Natural killer cell (primary cell): ENCODE measurements at regions not wholly inside any gene's neighbourhood (a gene's known extent, or its start where the extent isn't known, plus 50 kb on each side); places are given as distances from the start of the nearest gene placed in this dataset.

ENCODE experiments used
- ATAC-seq, 3 donors: fragments of 150-1000 bp in 2 of 3; fragments of 200-7000 bp in 1 of 3; cut with Tn5 transposase; 1 replicate in 1 of 3; 2 replicates in 2 of 3; pipeline ENCODE4 v1.10.0; 2021; ENCODE audit warnings: mild to moderate bottlenecking in 2 of 3, moderate library complexity in 2 of 3
- DNase-seq, 2 donors: peaks; one replicate each; pipeline versions ENCODE4 v3.0.0 to v3.0.0-alpha.2; 2013 to 2021; ENCODE audit warnings: mixed read lengths in 1 of 2
- H3K27ac ChIP-seq: one replicate; pipeline ENCODE4 v1.5.1; 2013; ENCODE audit warnings: mild to moderate bottlenecking, low read length
- H3K27me3 ChIP-seq: one replicate; pipeline ENCODE4 v1.6.1; 2013; ENCODE audit warnings: low read length; ENCODE audit not compliant: control insufficient read depth, insufficient read depth
- H3K36me3 ChIP-seq: one replicate; pipeline ENCODE4 v1.6.1; 2013; ENCODE audit warnings: low read length; ENCODE audit not compliant: control insufficient read depth, insufficient read depth
- H3K4me1 ChIP-seq: one replicate; pipeline ENCODE4 v1.6.1; 2013; ENCODE audit warnings: low read length; ENCODE audit not compliant: control insufficient read depth, insufficient read depth
- H3K4me3 ChIP-seq: one replicate; pipeline ENCODE4 v1.5.1; 2013; ENCODE audit warnings: low read length
- H3K9me3 ChIP-seq: one replicate; pipeline ENCODE4 v1.6.1; 2013; ENCODE audit warnings: low read length; ENCODE audit not compliant: control insufficient read depth, insufficient read depth
- H3K27ac Mint-ChIP-seq, 2 donors: one replicate each; pipeline ENCODE4 v1.8.0; 2022; ENCODE audit warnings: mild to moderate bottlenecking in 2 of 2, mixed read lengths in 2 of 2, moderate library complexity in 1 of 2
- H3K27me3 Mint-ChIP-seq, 2 donors: one replicate each; pipeline ENCODE4 v1.8.0; 2022; ENCODE audit warnings: low read depth in 2 of 2, mixed read lengths in 2 of 2
- H3K36me3 Mint-ChIP-seq: one replicate; pipeline ENCODE4 v1.8.0; 2022; ENCODE audit warnings: mixed read lengths
- H3K4me1 Mint-ChIP-seq, 2 donors: one replicate each; pipeline ENCODE4 v1.8.0; 2022; ENCODE audit warnings: mixed read lengths in 2 of 2
- H3K4me3 Mint-ChIP-seq: one replicate; pipeline ENCODE4 v1.8.0; 2022; ENCODE audit warnings: mild to moderate bottlenecking, moderate library complexity, mixed read lengths
- H3K9me3 Mint-ChIP-seq, 2 donors: one replicate each; pipeline ENCODE4 v1.8.0; 2022; ENCODE audit warnings: mixed read lengths in 2 of 2
- WGBS: methylation state at CpG from one replicate; pipeline ENCODE4 v1.1.7; 2013; ENCODE audit warnings: missing lambda C conversion rate; ENCODE audit not compliant: insufficient coverage; 5-methylcytosine and 5-hydroxymethylcytosine counted together
- intact Hi-C: fragments of 100-400 bp; cut with micrococcal nuclease; formaldehyde crosslinking; loops from one replicate; pipeline ENCODE4 v1.14.2; 2022
- TF ChIP-seq, protein P1 (sequence below): fragments of 200-600 bp; IDR thresholded peaks from one replicate; pipeline ENCODE4 v1.8.0; 2022; ENCODE audit warnings: antibody characterized with exemption

DNA sequence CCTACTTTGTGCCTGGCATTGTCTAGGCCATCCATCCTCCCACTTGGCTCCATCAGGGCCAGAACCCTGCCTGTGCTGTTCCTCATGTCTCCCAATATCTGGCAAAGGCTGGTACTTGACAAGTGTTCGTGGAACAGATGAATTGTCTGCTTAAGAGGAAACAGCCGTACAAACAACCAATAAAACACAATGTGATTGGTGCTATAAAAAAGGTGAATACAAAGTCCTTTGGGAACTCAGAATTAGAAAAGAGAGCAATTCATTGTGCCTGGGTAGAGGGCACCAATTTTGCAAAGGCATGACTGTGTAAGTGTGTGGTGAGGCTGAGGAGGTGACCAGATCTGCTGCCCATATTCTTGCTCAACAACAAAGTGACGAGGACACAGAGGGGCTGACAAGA lies 164.5 kb upstream of the PPP2R3A start:
- intact Hi-C loops, result no loop called here

GRCh38 chr3:135802171-135802570 lies 163.4 kb upstream of the PPP2R3A start:
- H3K27ac Mint-ChIP-seq, result no peak overlapping the region
- H3K4me3 Mint-ChIP-seq, result no peak overlapping the region
- Histone ChIP-seq H3K27me3 (no peaks in the 10 kb centered on the region), H3K4me1 (no peaks in the 10 kb centered on the region), H3K27ac (no peak overlapping the region), H3K36me3 (no peaks in the 10 kb centered on the region), H3K9me3 (no peaks in the 10 kb centered on the region), H3K4me3 (no peak overlapping the region)
- TF ChIP-seq, protein P1, sequence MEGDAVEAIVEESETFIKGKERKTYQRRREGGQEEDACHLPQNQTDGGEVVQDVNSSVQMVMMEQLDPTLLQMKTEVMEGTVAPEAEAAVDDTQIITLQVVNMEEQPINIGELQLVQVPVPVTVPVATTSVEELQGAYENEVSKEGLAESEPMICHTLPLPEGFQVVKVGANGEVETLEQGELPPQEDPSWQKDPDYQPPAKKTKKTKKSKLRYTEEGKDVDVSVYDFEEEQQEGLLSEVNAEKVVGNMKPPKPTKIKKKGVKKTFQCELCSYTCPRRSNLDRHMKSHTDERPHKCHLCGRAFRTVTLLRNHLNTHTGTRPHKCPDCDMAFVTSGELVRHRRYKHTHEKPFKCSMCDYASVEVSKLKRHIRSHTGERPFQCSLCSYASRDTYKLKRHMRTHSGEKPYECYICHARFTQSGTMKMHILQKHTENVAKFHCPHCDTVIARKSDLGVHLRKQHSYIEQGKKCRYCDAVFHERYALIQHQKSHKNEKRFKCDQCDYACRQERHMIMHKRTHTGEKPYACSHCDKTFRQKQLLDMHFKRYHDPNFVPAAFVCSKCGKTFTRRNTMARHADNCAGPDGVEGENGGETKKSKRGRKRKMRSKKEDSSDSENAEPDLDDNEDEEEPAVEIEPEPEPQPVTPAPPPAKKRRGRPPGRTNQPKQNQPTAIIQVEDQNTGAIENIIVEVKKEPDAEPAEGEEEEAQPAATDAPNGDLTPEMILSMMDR, result no peak
- H3K4me1 Mint-ChIP-seq, result no peaks in the 10 kb centered on the region
- peaks cover 0 to 5% of the 10 kb centered on the region in 2 donors for H3K9me3 Mint-ChIP-seq
- WGBS, result 83% methylated on average over 10 of the region's 10 CpGs
- no peaks in the 10 kb centered on the region for H3K36me3 Mint-ChIP-seq
- peaks cover 0 to 3% of the 10 kb centered on the region in 2 donors for H3K27me3 Mint-ChIP-seq
- intact Hi-C loops, result no loop called here
- DNase-seq (no peak), ATAC-seq (no peak)

More for the DNA sequence above, 164.5 kb upstream of the PPP2R3A start:
- Mint-ChIP-seq H3K36me3 (no peaks in the 10 kb centered on the region), H3K27me3 (peaks cover 0 to 3% of the 10 kb centered on the region in 2 donors), H3K4me3 (no peak overlapping the region), H3K9me3 (peaks cover 0 to 5% of the 10 kb centered on the region in 2 donors), H3K27ac (no peak overlapping the region), H3K4me1 (no peaks in the 10 kb centered on the region)
- H3K4me3 ChIP-seq, result no peak overlapping the region
- H3K4me1 ChIP-seq, result no peaks in the 10 kb centered on the region
- H3K9me3 ChIP-seq, result no peaks in the 10 kb centered on the region
- 88% methylated on average over 2 of the region's 3 CpGs for WGBS
- H3K27me3 ChIP-seq, result no peaks in the 10 kb centered on the region
- no peak overlapping the region for H3K27ac ChIP-seq
- H3K36me3 ChIP-seq, result no peaks in the 10 kb centered on the region
- TF ChIP-seq, protein P1, result no peak
- no peak for ATAC-seq
- DNase-seq, result no peak

DNA sequence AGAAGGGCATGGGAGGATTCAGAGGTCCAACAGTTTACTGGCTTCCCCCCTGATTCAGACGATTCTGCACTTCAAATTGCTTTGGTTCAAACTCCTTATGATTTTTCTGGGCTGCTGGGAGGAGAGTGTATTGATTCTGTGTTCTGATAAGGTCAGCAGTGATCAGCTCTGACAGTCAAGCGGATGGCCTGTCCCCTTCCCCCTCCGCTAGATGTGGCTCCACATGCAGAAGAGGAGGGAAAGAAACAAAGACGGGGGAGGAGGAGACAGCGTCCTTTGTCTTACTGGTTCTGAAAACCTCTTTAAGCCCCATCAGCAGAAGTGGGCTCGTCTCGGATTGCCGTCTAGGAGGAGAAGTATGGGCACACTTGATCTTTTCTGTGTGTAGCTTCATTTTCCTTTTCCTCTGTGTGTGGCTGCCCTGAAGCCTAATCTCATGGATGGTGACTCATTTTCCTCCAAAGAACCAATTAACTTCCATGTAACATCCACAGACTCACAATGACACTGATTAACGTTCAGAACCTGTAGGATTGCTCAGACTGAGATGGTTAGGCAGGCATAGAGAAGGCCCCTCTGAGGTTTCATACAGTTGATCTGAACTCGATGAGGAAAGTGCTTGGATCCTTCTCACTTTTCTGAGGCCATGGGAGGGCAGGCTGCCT lies 162.4 kb upstream of the PPP2R3A start:
- Mint-ChIP-seq H3K27me3 (peaks cover 0 to 3% of the 10 kb centered on the region in 2 donors), H3K9me3 (peaks cover 0 to 4% of the 10 kb centered on the region in 2 donors), H3K4me3 (no peak overlapping the region), H3K4me1 (no peaks in the 10 kb centered on the region), H3K36me3 (no peaks in the 10 kb centered on the region), H3K27ac (no peak overlapping the region)
- no peak for DNase-seq
- WGBS, result 86% methylated on average over 10 of the region's 10 CpGs
- Histone ChIP-seq H3K36me3 (no peaks in the 10 kb centered on the region), H3K4me3 (no peak overlapping the region), H3K4me1 (no peaks in the 10 kb centered on the region), H3K27me3 (no peaks in the 10 kb centered on the region), H3K9me3 (no peaks in the 10 kb centered on the region), H3K27ac (no peak overlapping the region)
- ATAC-seq, result no peak
- TF ChIP-seq, protein P1, result no peak
- intact Hi-C loops, result no loop called here

GRCh38 chr3:135805752-135806151 lies 159.8 kb upstream of the PPP2R3A start:
- no peak overlapping the region for H3K27ac Mint-ChIP-seq
- no peak overlapping the region for H3K27ac ChIP-seq
- H3K27me3 Mint-ChIP-seq, result peaks cover 0 to 3% of the 10 kb centered on the region in 2 donors
- peaks cover 0 to 7% of the 10 kb centered on the region in 2 donors for H3K9me3 Mint-ChIP-seq
- ATAC-seq (no peak), DNase-seq (no peak)
- 85% methylated on average over 3 of the region's 3 CpGs for WGBS
- no peaks in the 10 kb centered on the region for H3K36me3 ChIP-seq
- H3K9me3 ChIP-seq, result no peaks in the 10 kb centered on the region
- H3K4me3 ChIP-seq, result no peak overlapping the region
- no peaks in the 10 kb centered on the region for H3K36me3 Mint-ChIP-seq
- no peaks in the 10 kb centered on the region for H3K4me1 ChIP-seq
- TF ChIP-seq, protein P1, result no peak
- H3K27me3 ChIP-seq, result no peaks in the 10 kb centered on the region
- intact Hi-C loops, result no loop called here
- H3K4me1 Mint-ChIP-seq, result no peaks in the 10 kb centered on the region
- H3K4me3 Mint-ChIP-seq, result no peak overlapping the region
